ENCODE measurements at regions not wholly inside any gene's neighbourhood (a gene's known extent, or its start where the extent isn't known, plus 50 kb on each side); places are given as distances from the start of the nearest gene placed in this dataset.

DNA sequence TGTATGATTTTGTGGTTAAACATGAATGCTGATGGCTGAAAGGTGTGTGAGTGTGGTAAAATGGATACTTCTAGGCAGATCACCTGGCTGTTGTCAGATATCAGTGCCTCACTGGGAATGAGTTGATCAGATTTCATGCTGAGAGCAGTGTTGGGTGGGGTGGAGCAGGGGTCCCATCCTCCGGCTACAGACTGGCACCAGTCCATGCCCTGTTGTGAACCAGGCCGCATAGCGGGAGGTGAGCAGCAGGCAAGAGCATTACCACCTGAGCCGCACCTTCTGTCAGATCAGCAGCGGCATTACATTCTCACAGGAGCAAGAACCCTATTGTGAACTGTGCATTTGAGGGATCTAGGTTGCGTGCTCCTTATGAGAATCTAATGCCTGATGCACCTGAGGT lies 78.7 kb downstream of the GLI2 start:
- CTCF ChIA-PET (ENCODE audit: low intra/inter-chr PET ratio, low total read pairs), result no interaction called here
- Histone ChIP-seq H3K79me2 (ENCODE audit: insufficient read depth, low read length) (no peaks in the 10 kb centered on the region), H4K20me1 (ENCODE audit: insufficient read depth, low read length) (no peaks in the 10 kb centered on the region; the same call in 1 of the 2 replicates), H2AFZ (ENCODE audit: low read length) (no peak overlapping the region), H3K4me3 (replicated peaks in 1 of 3; ENCODE audit: insufficient read depth in 1 of 3, low read depth in 2 of 3, low read length in 3 of 3) (no peak overlapping the region), H3K27me3 (ENCODE audit: control insufficient read depth in 1 of 2, insufficient read depth in 2 of 2, low read length in 2 of 2) (peaks cover 20 to 80% of the 10 kb centered on the region in 2 experiments), H3K4me1 (ENCODE audit: insufficient read depth, low read length) (no peaks in the 10 kb centered on the region), H3K9ac (ENCODE audit: insufficient read depth, low read depth, low read length) (no peak overlapping the region), H3K9me3 (ENCODE audit: low read length) (no peaks in the 10 kb centered on the region), H3K36me3 (replicated peaks in 1 of 2; ENCODE audit: control insufficient read depth in 1 of 2, insufficient read depth in 2 of 2, low read length in 2 of 2) (no peaks in the 10 kb centered on the region), H3K27ac (ENCODE audit: extremely low read length, insufficient read depth, low read length) (no peak overlapping the region), H3K4me2 (ENCODE audit: low read depth, low read length) (no peak overlapping the region)
- BruUV-seq (replicated peaks), result no TSS peak
- FAIRE-seq, result no peak
- in situ Hi-C loops (cut with HindIII; ENCODE audit: extremely low pct_ligation_motif_present, low pct_unique_long_range_greater_than_20kb) (no loop called here), intact Hi-C loops (cut with micrococcal nuclease; ENCODE audit: unreplicated experiment) (no loop called here)
- POLR2A ChIA-PET, result no interaction called here
- WGBS (ENCODE audit: low lambda C conversion rate), result 45% methylated on average over 6 of the region's 6 CpGs
- no peak for DNase-seq (ENCODE audit: low spot score)
- ATAC-seq, result no peak
- TF ChIP-seq, protein P1, sequence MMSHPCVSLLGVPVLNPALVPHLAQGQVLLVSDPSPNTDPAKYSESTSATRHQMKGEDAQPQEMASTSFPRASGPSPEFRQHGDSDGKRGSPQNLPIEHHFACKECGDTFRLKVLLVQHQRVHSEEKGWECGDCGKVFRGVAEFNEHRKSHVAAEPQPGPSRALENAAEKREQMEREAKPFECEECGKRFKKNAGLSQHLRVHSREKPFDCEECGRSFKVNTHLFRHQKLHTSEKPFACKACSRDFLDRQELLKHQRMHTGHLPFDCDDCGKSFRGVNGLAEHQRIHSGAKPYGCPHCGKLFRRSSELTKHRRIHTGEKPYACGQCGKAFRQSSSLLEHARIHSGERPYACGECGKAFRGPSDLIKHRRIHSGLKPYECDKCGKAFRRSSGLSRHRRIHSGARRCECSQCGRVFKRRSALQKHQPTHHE (CRISPR knock-in tag; IDR thresholded peaks at IDR 0.05; ENCODE audit: borderline replicate concordance), result no peak
- TF ChIP-seq KLF12 (CRISPR knock-in tag; IDR thresholded peaks at IDR 0.05; ENCODE audit: borderline replicate concordance) (no peak), TOPORS (CRISPR knock-in tag; IDR thresholded peaks at IDR 0.05) (no peak), ZNF746 (CRISPR knock-in tag; IDR thresholded peaks at IDR 0.05) (no peak), HOXA3 (CRISPR knock-in tag; IDR thresholded peaks at IDR 0.05) (no peak), KDM1A (CRISPR knock-in tag; IDR thresholded peaks at IDR 0.05) (no peak), HNRNPL (IDR thresholded peaks at IDR 0.05; ENCODE audit: low read depth, low read length) (no peak)
- TF ChIP-seq, protein P2, sequence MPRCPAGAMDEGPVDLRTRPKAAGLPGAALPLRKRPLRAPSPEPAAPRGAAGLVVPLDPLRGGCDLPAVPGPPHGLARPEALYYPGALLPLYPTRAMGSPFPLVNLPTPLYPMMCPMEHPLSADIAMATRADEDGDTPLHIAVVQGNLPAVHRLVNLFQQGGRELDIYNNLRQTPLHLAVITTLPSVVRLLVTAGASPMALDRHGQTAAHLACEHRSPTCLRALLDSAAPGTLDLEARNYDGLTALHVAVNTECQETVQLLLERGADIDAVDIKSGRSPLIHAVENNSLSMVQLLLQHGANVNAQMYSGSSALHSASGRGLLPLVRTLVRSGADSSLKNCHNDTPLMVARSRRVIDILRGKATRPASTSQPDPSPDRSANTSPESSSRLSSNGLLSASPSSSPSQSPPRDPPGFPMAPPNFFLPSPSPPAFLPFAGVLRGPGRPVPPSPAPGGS (CRISPR knock-in tag; IDR thresholded peaks at IDR 0.05), result no peak
- TF ChIP-seq, protein P3, sequence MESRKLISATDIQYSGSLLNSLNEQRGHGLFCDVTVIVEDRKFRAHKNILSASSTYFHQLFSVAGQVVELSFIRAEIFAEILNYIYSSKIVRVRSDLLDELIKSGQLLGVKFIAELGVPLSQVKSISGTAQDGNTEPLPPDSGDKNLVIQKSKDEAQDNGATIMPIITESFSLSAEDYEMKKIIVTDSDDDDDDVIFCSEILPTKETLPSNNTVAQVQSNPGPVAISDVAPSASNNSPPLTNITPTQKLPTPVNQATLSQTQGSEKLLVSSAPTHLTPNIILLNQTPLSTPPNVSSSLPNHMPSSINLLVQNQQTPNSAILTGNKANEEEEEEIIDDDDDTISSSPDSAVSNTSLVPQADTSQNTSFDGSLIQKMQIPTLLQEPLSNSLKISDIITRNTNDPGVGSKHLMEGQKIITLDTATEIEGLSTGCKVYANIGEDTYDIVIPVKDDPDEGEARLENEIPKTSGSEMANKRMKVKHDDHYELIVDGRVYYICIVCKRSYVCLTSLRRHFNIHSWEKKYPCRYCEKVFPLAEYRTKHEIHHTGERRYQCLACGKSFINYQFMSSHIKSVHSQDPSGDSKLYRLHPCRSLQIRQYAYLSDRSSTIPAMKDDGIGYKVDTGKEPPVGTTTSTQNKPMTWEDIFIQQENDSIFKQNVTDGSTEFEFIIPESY (CRISPR knock-in tag; IDR thresholded peaks at IDR 0.05), result no peak
- TF ChIP-seq, protein P4, sequence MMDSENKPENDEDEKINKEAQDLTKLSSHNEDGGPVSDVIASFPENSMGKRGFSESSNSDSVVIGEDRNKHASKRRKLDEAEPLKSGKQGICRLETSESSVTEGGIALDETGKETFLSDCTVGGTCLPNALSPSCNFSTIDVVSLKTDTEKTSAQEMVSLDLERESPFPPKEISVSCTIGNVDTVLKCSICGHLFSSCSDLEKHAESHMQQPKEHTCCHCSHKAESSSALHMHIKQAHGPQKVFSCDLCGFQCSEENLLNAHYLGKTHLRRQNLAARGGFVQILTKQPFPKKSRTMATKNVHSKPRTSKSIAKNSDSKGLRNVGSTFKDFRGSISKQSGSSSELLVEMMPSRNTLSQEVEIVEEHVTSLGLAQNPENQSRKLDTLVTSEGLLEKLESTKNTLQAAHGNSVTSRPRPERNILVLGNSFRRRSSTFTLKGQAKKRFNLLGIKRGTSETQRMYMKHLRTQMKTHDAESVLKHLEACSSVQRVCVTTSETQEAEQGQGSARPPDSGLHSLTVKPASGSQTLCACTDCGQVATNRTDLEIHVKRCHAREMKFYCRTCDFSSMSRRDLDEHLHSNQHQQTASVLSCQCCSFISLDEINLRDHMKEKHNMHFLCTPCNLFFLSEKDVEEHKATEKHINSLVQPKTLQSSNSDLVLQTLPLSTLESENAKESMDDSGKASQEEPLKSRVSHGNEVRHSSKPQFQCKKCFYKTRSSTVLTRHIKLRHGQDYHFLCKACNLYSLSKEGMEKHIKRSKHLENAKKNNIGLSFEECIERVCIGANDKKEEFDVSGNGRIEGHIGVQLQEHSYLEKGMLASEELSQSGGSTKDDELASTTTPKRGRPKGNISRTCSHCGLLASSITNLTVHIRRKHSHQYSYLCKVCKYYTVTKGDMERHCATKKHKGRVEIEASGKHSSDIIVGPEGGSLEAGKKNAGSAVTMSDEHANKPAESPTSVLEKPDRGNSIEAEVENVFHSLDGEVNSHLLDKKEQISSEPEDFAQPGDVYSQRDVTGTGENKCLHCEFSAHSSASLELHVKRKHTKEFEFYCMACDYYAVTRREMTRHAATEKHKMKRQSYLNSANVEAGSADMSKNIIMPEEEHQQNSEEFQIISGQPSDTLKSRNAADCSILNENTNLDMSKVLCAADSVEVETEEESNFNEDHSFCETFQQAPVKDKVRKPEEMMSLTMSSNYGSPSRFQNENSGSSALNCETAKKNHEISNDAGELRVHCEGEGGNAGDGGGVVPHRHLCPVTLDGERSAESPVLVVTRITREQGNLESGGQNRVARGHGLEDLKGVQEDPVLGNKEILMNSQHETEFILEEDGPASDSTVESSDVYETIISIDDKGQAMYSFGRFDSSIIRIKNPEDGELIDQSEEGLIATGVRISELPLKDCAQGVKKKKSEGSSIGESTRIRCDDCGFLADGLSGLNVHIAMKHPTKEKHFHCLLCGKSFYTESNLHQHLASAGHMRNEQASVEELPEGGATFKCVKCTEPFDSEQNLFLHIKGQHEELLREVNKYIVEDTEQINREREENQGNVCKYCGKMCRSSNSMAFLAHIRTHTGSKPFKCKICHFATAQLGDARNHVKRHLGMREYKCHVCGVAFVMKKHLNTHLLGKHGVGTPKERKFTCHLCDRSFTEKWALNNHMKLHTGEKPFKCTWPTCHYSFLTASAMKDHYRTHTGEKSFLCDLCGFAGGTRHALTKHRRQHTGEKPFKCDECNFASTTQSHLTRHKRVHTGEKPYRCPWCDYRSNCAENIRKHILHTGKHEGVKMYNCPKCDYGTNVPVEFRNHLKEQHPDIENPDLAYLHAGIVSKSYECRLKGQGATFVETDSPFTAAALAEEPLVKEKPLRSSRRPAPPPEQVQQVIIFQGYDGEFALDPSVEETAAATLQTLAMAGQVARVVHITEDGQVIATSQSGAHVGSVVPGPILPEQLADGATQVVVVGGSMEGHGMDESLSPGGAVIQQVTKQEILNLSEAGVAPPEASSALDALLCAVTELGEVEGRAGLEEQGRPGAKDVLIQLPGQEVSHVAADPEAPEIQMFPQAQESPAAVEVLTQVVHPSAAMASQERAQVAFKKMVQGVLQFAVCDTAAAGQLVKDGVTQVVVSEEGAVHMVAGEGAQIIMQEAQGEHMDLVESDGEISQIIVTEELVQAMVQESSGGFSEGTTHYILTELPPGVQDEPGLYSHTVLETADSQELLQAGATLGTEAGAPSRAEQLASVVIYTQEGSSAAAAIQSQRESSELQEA (CRISPR knock-in tag; IDR thresholded peaks at IDR 0.05; ENCODE audit: not compliant biosample characterization), result no peak
- TF ChIP-seq, protein P5, sequence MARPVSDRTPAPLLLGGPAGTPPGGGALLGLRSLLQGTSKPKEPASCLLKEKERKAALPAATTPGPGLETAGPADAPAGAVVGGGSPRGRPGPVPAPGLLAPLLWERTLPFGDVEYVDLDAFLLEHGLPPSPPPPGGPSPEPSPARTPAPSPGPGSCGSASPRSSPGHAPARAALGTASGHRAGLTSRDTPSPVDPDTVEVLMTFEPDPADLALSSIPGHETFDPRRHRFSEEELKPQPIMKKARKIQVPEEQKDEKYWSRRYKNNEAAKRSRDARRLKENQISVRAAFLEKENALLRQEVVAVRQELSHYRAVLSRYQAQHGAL (CRISPR knock-in tag; IDR thresholded peaks at IDR 0.05; ENCODE audit: not compliant biosample characterization), result no peak

Measured in HepG2 (cell line).